ENCODE measurements at regions not wholly inside any gene's neighbourhood (a gene's known extent, or its start where the extent isn't known, plus 50 kb on each side); places are given as distances from the start of the nearest gene placed in this dataset.

GRCh38 chr5:173538654-173539053, 77.8 kb downstream of the BOD1 start:
- TF ChIP-seq, protein P1, sequence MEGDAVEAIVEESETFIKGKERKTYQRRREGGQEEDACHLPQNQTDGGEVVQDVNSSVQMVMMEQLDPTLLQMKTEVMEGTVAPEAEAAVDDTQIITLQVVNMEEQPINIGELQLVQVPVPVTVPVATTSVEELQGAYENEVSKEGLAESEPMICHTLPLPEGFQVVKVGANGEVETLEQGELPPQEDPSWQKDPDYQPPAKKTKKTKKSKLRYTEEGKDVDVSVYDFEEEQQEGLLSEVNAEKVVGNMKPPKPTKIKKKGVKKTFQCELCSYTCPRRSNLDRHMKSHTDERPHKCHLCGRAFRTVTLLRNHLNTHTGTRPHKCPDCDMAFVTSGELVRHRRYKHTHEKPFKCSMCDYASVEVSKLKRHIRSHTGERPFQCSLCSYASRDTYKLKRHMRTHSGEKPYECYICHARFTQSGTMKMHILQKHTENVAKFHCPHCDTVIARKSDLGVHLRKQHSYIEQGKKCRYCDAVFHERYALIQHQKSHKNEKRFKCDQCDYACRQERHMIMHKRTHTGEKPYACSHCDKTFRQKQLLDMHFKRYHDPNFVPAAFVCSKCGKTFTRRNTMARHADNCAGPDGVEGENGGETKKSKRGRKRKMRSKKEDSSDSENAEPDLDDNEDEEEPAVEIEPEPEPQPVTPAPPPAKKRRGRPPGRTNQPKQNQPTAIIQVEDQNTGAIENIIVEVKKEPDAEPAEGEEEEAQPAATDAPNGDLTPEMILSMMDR (IDR thresholded peaks at IDR 0.05) = no peak
- TF ChIP-seq POLR2A (IDR thresholded peaks at IDR 0.05) = no peak
- no peak for TF ChIP-seq EP300 (IDR thresholded peaks at IDR 0.05)
- DNase-seq = no peak
- intact Hi-C loops (cut with DNase I) = no loop called here
- no peaks in the 10 kb centered on the region for H3K4me1 ChIP-seq (ENCODE audit: insufficient read depth)
- H3K27me3 ChIP-seq = no peaks in the 10 kb centered on the region
- H3K36me3 ChIP-seq = no peaks in the 10 kb centered on the region
- H3K4me3 ChIP-seq = no peak overlapping the region
- no peaks in the 10 kb centered on the region for H3K9me3 ChIP-seq
- H3K27ac ChIP-seq = no peak overlapping the region
- WGBS, 3 donors = 76 to 89% (median 78%) methylated on average over 1 of the region's 1 CpG

DNA sequence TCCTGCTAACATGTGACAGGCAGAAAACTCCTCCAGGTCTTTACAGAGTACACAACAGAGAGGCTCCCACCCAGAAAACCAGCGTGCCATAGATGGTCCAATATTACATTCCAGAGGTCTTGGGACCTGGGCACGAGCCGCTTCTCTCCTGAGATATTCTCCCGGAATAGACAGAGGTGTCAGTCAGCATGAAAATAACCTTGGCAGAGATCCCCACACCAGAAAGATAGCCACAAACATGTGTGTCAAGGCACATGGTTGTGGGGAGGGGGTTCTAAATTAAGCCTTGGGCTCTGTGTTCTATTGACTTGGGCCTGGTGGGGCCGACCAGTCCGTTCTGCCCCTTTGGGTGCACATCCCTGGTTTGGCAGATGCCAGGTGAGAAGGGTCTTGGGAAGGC, 78.4 kb downstream of the BOD1 start:
- DNase-seq = no peak
- no peak overlapping the region for H3K27ac ChIP-seq
- intact Hi-C loops (cut with DNase I) = no loop called here
- no peaks in the 10 kb centered on the region for H3K4me1 ChIP-seq (ENCODE audit: insufficient read depth)
- 81 to 82% (median 81%) methylated on average over 6 of the region's 6 CpGs for WGBS, 3 donors
- H3K27me3 ChIP-seq = no peaks in the 10 kb centered on the region
- H3K36me3 ChIP-seq = no peaks in the 10 kb centered on the region
- H3K9me3 ChIP-seq = no peaks in the 10 kb centered on the region
- H3K4me3 ChIP-seq = no peak overlapping the region
- no peak for TF ChIP-seq POLR2A (IDR thresholded peaks at IDR 0.05)
- no peak for TF ChIP-seq EP300 (IDR thresholded peaks at IDR 0.05)
- TF ChIP-seq, protein P1 (IDR thresholded peaks at IDR 0.05) = no peak

GRCh38 chr5:173537228-173537627, 79.2 kb downstream of the BOD1 start:
- Histone ChIP-seq H3K9me3 (no peaks in the 10 kb centered on the region), H3K27ac (no peak overlapping the region), H3K4me3 (no peak overlapping the region), H3K27me3 (no peaks in the 10 kb centered on the region), H3K4me1 (ENCODE audit: insufficient read depth) (no peaks in the 10 kb centered on the region), H3K36me3 (no peaks in the 10 kb centered on the region)
- 85 to 88% (median 86%) methylated on average over 5 of the region's 5 CpGs for WGBS, 3 donors
- TF ChIP-seq, protein P1 (IDR thresholded peaks at IDR 0.05) = no peak
- no peak for TF ChIP-seq POLR2A (IDR thresholded peaks at IDR 0.05)
- no peak for TF ChIP-seq EP300 (IDR thresholded peaks at IDR 0.05)
- no peak for DNase-seq
- intact Hi-C loops (cut with DNase I) = no loop called here

DNA sequence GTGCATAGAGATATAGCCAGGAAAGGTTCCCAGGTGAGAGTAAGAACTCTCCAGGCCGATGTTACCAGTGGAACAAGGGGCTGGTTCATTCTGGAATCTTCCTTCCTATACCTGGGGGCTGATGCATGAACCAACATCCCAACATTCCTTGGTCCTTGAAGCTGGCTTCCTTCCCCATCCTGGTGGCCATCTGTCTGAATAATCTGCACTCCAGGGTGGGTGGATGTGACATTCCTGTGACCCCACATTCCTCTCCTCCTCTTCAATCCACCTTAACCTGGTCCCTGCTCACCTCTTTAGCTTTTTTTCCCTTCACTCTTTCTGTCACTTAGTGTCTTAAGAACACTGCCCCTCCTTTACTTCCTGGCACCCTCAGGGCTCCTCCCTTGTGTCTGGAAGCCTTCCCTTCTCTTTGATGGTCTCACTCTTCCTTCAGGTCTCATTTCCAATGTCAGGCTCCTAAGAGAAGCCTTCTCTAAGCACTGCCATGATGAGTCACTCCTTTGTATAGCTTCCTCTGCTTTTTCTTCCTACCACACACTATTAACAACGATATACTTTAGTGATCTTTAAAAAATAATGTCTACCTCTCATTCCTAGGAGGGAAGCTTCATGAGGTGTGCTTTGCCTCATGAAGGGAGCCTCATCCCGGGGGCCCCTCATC, 80.3 kb downstream of the BOD1 start:
- TF ChIP-seq EP300 (IDR thresholded peaks at IDR 0.05) (no peak), POLR2A (IDR thresholded peaks at IDR 0.05) (no peak)
- TF ChIP-seq, protein P1 (IDR thresholded peaks at IDR 0.05) = no peak
- H3K4me1 ChIP-seq (ENCODE audit: insufficient read depth) = no peaks in the 10 kb centered on the region
- no peak for DNase-seq
- intact Hi-C loops (cut with DNase I) = no loop called here
- 83 to 91% (median 85%) methylated on average over 3 of the region's 3 CpGs for WGBS, 3 donors
- H3K27me3 ChIP-seq = no peaks in the 10 kb centered on the region
- no peaks in the 10 kb centered on the region for H3K36me3 ChIP-seq
- H3K4me3 ChIP-seq = no peak overlapping the region
- no peak overlapping the region for H3K27ac ChIP-seq
- H3K9me3 ChIP-seq = no peaks in the 10 kb centered on the region
